H1 (cell line): ENCODE measurements at regions not wholly inside any gene's neighbourhood (a gene's known extent, or its start where the extent isn't known, plus 50 kb on each side); places are given as distances from the start of the nearest gene placed in this dataset.

Experiments used
- CBX8 ChIP-seq: fragments of 300-800, 300-1000 bp; sonication (generic); IDR thresholded peaks from 2 replicates; pipeline ENCODE4 v1.7.1; 2016; ENCODE audit warnings: low read depth, low read length, borderline replicate concordance
- CHD2 ChIP-seq: IDR thresholded peaks from 2 replicates; pipeline ENCODE4 v1.6.1; 2012; ENCODE audit warnings: low read length, improper control_type of control experiment
- CREB1 ChIP-seq: IDR thresholded peaks from 2 replicates; pipeline ENCODE4 v1.6.1; 2012; ENCODE audit warnings: inconsistent platforms
- CTCF ChIP-seq, 3 experiments: IDR thresholded peaks; 1 replicate in 2 of 3; 2 replicates in 1 of 3; pipeline versions ENCODE4 v1.5.1 to v1.6.1; 2011; ENCODE audit warnings: low read length in 3 of 3, mild to moderate bottlenecking in 3 of 3, inconsistent platforms in 2 of 3, low read depth in 1 of 3, moderate library complexity in 1 of 3; ENCODE audit not compliant: insufficient read depth in 1 of 3; ENCODE audit errors: control extremely low read depth in 1 of 3
- EZH2 ChIP-seq: fragments of 200-600 bp; sonication (generic); IDR thresholded peaks from 2 replicates; pipeline ENCODE4 v1.7.1; 2012; ENCODE audit warnings: low read depth, mild to moderate bottlenecking, moderate library complexity, low read length, inconsistent platforms; ENCODE audit not compliant: severe bottlenecking
- FOSL1 ChIP-seq: IDR thresholded peaks from 2 replicates; pipeline ENCODE4 v1.6.1; 2011; ENCODE audit warnings: mild to moderate bottlenecking, low read depth, low read length, moderate library complexity; ENCODE audit not compliant: insufficient read depth
- NRF1 ChIP-seq: IDR thresholded peaks from 2 replicates; pipeline ENCODE4 v1.6.1; 2011; ENCODE audit warnings: mild to moderate bottlenecking, low read depth, low read length, improper control_type of control experiment
- POLR2A ChIP-seq, 2 experiments: IDR thresholded peaks; 1 replicate in 1 of 2; 2 replicates in 1 of 2; pipeline ENCODE4 v1.6.1; 2011; ENCODE audit warnings: low read depth in 2 of 2, low read length in 2 of 2, mild to moderate bottlenecking in 2 of 2; ENCODE audit errors: control extremely low read depth in 1 of 2
- SIX5 ChIP-seq: IDR thresholded peaks from 2 replicates; pipeline ENCODE4 v1.6.1; 2011; ENCODE audit warnings: mild to moderate bottlenecking, low read depth, low read length
- TAF1 ChIP-seq: IDR thresholded peaks from 2 replicates; pipeline ENCODE4 v1.6.1; 2011; ENCODE audit warnings: mild to moderate bottlenecking, low read depth, low read length

GRCh38 chr17:69724238-69724637, 309.7 kb downstream of the MAP2K6 start:
- no peak for TF ChIP-seq SIX5
- no peak for TF ChIP-seq POLR2A (IDR thresholded peaks at IDR 0.05; ENCODE audit: control extremely low read depth in 1 of 2, low read depth in 2 of 2, low read length in 2 of 2)
- TF ChIP-seq CTCF (IDR thresholded peaks at IDR 0.05; ENCODE audit: control extremely low read depth in 1 of 3, insufficient read depth in 1 of 3, low read depth in 1 of 3, low read length in 3 of 3), result no peak
- TF ChIP-seq NRF1, result no peak
- no peak for TF ChIP-seq CHD2
- TF ChIP-seq CREB1, result no peak
- TF ChIP-seq TAF1, result no peak
- no peak for TF ChIP-seq FOSL1
- TF ChIP-seq CBX8, result no peak
- TF ChIP-seq EZH2, result no peak
